PFSK-1 (cell line): ENCODE measurements at regions not wholly inside any gene's neighbourhood (a gene's known extent, or its start where the extent isn't known, plus 50 kb on each side); places are given as distances from the start of the nearest gene placed in this dataset.

ENCODE experiments used
- FOXP2 ChIP-seq: optimal IDR thresholded peaks from 2 replicates; pipeline ENCODE3; 2011; ENCODE audit warnings: borderline replicate concordance, control low read depth, inconsistent platforms; ENCODE audit not compliant: insufficient read depth; ENCODE audit errors: extremely low read length, extremely low read depth
- POLR2AphosphoS5 ChIP-seq: IDR thresholded peaks from 2 replicates; pipeline ENCODE4 v1.6.1; 2012; ENCODE audit warnings: low read depth, mild to moderate bottlenecking, control low read depth, low read length, moderate library complexity
- SIN3A ChIP-seq: IDR thresholded peaks from 2 replicates; pipeline ENCODE4 v1.6.1; 2012; ENCODE audit warnings: mild to moderate bottlenecking, low read length, moderate library complexity, borderline replicate concordance; ENCODE audit not compliant: insufficient read depth
- TAF1 ChIP-seq: IDR thresholded peaks from 2 replicates; pipeline ENCODE4 v1.6.1; 2012; ENCODE audit warnings: low read length, control low read depth, borderline replicate concordance; ENCODE audit not compliant: insufficient read depth
- TF ChIP-seq, protein P1 (sequence below), 2 experiments: IDR thresholded peaks; 2 replicates each; pipeline versions ENCODE4 v1.6.1 to v1.8.0; 2011 to 2012; ENCODE audit warnings: low read depth in 2 of 2, low read length in 2 of 2, control low read depth in 1 of 2, inconsistent platforms in 1 of 2, mild to moderate bottlenecking in 1 of 2, moderate library complexity in 1 of 2; ENCODE audit not compliant: insufficient read depth in 1 of 2

DNA sequence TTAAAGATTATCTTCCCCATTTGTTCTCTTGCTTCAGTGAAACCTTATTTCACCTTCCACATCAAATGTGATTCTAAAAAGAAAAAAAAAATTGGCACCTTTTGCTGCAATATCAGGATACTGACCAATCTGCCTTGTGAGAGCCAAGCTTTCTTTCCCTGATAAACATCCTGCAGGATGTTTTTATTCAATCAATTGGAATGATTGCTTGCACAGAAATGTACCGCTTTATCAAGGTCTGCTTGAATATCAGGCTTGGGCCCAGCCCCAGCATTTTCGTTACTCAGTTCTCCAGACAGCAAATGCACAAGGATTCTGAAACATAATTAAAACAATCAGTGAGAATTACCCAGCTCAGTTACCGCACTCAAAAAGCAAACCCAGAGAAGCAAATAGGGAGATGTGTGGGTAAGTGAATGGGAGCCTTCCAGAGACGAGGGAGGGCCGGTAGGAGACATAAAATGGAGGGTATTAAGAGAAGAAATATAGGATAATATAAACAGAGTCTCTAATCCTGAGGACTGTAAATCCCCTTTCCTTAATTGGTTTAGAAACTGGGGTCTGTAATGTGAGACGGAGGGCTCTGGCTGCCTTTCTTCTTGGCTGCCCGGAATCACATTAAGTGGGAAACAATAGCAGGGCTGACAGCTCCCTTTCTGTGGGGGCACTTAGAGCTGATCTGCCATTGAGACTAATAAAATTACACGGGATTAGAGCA lies 291.8 kb downstream of the ICOS start:
- TF ChIP-seq, protein P1, sequence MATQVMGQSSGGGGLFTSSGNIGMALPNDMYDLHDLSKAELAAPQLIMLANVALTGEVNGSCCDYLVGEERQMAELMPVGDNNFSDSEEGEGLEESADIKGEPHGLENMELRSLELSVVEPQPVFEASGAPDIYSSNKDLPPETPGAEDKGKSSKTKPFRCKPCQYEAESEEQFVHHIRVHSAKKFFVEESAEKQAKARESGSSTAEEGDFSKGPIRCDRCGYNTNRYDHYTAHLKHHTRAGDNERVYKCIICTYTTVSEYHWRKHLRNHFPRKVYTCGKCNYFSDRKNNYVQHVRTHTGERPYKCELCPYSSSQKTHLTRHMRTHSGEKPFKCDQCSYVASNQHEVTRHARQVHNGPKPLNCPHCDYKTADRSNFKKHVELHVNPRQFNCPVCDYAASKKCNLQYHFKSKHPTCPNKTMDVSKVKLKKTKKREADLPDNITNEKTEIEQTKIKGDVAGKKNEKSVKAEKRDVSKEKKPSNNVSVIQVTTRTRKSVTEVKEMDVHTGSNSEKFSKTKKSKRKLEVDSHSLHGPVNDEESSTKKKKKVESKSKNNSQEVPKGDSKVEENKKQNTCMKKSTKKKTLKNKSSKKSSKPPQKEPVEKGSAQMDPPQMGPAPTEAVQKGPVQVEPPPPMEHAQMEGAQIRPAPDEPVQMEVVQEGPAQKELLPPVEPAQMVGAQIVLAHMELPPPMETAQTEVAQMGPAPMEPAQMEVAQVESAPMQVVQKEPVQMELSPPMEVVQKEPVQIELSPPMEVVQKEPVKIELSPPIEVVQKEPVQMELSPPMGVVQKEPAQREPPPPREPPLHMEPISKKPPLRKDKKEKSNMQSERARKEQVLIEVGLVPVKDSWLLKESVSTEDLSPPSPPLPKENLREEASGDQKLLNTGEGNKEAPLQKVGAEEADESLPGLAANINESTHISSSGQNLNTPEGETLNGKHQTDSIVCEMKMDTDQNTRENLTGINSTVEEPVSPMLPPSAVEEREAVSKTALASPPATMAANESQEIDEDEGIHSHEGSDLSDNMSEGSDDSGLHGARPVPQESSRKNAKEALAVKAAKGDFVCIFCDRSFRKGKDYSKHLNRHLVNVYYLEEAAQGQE (IDR thresholded peaks at IDR 0.05; ENCODE audit: insufficient read depth in 1 of 2, low read depth in 2 of 2, low read length in 2 of 2) = no peak
- no peak for TF ChIP-seq TAF1
- TF ChIP-seq SIN3A = no peak
- TF ChIP-seq FOXP2 = no peak
- no peak for TF ChIP-seq POLR2AphosphoS5

DNA sequence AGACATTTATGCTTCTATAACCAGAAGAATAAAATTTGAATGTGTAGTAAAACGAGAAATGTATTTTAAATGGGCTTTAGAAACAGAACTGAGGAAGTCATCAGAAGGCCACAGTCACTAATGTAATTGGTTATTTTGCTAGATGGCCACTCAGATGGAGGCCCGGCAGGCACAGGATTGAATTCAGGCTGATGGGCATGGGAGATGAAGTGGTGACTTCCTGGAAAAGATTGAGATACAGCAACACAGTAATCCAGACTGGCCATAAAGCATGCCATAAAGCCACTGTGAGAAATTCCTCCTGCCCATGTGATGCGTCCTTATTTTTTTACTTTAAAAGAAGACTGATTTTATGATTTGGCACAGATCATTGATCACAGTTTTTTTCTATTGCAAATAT lies 297.7 kb downstream of the ICOS start:
- TF ChIP-seq, protein P1 (IDR thresholded peaks at IDR 0.05; ENCODE audit: insufficient read depth in 1 of 2, low read depth in 2 of 2, low read length in 2 of 2) = no peak
- no peak for TF ChIP-seq TAF1
- TF ChIP-seq POLR2AphosphoS5 = no peak
- TF ChIP-seq SIN3A = no peak
- TF ChIP-seq FOXP2 = no peak

DNA sequence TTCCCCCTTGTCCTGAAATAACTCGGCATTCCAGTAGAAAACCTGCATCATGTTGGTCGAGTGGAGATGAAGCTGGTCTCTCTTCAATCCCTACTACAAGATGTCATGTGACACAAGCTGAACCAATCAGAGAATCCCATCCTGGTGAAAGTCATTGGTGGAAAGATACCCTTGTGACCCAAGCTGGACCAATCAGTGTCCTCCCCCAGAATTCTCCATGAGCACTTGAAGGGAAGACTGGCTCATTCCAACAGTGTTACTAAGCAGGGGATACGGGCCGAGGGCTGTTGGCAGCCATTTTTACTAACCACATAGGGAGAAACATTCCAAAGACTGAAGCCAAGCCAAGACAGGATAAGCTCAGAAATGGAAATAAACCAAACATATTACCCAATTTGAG lies 298.3 kb downstream of the ICOS start:
- TF ChIP-seq POLR2AphosphoS5 (no peak), SIN3A (no peak), TAF1 (no peak)
- TF ChIP-seq, protein P1 (IDR thresholded peaks at IDR 0.05; ENCODE audit: insufficient read depth in 1 of 2, low read depth in 2 of 2, low read length in 2 of 2) = no peak

DNA sequence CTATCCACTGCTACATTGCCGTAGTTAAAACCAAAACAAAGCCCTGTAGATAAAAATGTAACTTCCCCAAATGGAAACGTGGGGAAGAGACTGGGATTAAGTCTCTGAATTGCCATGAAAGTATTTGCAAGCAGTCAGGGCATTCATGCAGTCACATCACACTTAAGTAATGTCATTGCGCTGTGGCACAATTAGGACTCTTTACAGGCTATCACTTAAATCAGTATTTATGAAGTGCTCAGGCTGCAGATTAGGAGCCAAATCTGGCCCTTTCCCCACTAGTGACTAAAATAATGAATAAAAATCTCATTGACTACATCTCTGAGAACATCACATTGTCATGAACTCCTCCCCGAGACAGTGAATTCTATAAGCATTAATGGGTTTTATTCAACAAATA lies 300.9 kb downstream of the ICOS start:
- TF ChIP-seq TAF1 (no peak), POLR2AphosphoS5 (no peak), FOXP2 (no peak), SIN3A (no peak)
- TF ChIP-seq, protein P1 (IDR thresholded peaks at IDR 0.05; ENCODE audit: insufficient read depth in 1 of 2, low read depth in 2 of 2, low read length in 2 of 2) = no peak

DNA sequence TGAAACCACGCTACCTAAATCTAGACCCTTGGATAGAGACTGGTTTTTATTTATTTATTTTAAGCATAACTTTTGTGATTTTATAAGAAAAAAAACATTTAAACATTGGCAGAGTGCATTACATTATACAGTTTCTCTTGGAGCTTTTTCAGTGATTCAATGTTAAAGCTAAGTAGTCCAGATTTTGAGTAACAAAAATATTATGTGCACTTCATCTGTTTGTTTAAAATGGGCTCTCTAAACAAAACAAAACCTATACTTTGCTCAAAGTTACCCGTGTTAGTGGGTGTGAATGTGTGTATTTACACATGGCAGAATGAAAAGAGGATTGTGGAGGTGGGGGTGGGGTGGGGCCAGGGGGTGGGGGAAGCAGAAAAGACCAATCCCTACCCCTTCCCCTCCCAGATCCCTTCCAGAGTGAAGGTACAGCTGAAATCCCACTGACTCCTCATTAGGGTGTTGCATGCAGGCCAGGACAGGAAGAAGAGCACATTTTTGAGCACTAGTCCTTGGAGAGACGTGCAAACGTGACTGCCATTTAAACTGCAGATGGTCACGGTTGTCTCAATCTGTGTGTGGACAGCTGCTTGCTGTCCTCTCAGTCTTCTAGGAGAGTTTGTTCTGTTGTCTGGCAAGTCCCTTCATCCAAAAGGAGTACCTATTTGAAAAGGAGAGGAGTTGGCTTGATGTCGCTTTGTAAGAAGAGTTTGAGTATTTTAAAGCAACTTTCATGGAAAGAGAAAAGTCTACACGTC lies 303.0 kb downstream of the ICOS start:
- TF ChIP-seq TAF1 = no peak
- TF ChIP-seq FOXP2 = no peak
- no peak for TF ChIP-seq POLR2AphosphoS5
- TF ChIP-seq, protein P1 (IDR thresholded peaks at IDR 0.05; ENCODE audit: insufficient read depth in 1 of 2, low read depth in 2 of 2, low read length in 2 of 2) = no peak
